ENCODE measurements at regions not wholly inside any gene's neighbourhood (a gene's known extent, or its start where the extent isn't known, plus 50 kb on each side); places are given as distances from the start of the nearest gene placed in this dataset.

DNA sequence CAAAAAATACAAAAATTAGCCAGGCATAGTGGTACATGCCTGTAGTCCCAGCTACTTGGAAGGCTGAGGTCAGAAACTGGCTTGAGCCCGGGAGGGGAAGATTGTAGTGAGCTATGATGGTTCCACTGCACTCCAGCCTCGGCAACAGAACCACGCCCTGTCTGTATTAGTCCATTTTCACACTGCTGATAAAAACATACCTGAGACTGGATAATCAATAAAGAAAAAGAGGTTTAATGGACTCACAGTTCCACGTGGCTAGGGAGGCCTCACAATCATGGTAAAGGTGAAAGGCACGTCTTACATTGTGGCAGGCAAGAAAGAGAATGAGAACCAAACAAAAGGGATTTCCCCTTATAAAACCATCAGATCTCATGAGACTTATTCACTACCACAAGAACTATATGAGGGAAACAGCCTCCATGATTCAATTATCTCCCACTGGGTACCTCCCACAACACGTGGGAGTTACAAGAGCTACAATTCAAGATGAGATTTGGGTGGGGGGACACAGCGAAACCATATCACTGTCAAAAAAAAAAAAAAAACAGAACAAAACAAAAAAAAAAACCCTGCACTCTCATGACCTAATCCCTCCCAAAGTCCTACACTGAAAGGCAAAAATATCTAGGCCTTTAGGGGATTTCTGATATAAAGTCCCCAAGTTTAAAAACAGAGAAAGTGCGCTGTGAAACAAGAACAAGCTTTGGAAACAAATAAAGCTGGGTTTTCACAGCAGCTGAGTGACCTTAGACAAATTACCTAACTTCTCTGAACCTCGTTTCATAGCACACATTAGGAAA lies 224.7 kb downstream of the IGSF11 start:
- no peak for DNase-seq (ENCODE audit: low read depth in 3 of 3)

DNA sequence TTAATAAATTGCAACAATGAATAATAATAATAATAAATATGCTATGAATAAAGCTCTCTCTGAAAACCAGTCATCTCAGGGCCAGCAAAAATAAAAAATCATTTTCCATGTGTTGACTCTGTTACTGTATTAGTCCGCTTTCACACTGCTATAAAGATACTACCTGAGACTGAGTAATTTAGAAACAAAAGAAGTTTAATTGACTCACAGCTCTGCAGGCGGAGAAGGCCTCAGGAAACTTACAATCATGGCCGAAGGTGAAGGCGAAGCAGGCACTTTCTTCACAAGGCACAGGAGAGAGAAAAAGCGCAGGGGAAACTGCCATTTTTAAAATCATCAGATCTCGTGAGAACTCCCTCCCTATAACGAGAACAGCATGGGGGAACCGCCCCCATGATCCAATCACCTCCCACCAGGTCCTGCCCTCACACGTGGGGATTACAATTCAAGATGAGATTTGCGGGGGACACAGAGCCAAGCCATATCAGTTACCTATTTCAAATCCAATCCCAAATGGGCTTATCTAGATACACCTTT lies 224.1 kb downstream of the IGSF11 start:
- DNase-seq (ENCODE audit: low read depth in 3 of 3) = no peak

- no peak for DNase-seq (ENCODE audit: low read depth in 3 of 3)
These were observed 223.4 kb downstream of the IGSF11 start for GRCh38 chr3:118811236-118811732.

GRCh38 chr3:118813472-118813871 lies 221.2 kb downstream of the IGSF11 start:
- DNase-seq (ENCODE audit: low read depth in 3 of 3) = no peak

DNA sequence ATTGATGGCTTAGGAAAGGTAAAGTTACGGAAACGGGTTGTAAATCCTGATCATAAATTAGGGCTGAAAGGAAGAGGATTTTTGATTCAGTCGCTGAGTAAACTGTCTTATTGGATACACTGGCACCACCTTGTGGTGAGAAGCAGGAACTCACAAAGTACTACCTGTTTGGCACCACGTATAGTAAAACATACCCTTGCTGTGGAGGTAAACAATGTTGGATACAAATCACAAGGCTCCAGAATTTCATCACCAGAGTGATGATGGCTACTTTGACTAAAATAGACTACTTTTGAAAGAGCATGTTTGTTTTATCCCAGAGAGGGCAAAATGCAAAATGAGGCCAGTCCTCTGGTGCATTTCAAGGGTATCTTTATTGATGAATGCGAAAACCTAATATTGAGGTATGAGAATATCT lies 216.9 kb downstream of the IGSF11 start:
- DNase-seq (ENCODE audit: low read depth in 3 of 3) = peak in 1 of 3 donors; percentile 8

GRCh38 chr3:118818386-118818785 lies 216.3 kb downstream of the IGSF11 start:
- DNase-seq (ENCODE audit: low read depth in 3 of 3) = no peak

- DNase-seq (ENCODE audit: low read depth in 3 of 3) = no peak
These were observed 211.0 kb downstream of the IGSF11 start for GRCh38 chr3:118823626-118824025.

GRCh38 chr3:118827446-118827845 lies 207.2 kb downstream of the IGSF11 start:
- no peak for DNase-seq (ENCODE audit: low read depth in 3 of 3)

DNA sequence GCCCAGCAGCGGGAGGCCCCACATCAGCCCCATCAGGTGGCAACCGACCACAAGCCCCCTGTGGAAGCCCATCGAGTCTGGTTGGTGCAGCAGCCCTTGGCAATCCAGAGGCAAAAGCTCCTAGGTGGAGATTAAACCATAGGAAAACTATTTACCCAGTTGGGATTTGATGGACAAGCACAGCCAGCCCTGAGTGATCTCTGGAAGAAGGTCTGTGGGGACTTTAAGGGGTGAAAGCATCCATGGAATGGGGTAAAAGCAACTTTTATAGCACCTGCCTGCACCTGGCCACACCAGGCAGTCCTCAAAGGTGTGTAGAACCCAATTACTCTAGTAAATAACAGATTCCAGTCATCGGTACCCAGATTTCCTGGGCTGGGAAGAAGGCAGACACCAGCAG lies 206.3 kb downstream of the IGSF11 start:
- no peak for DNase-seq (ENCODE audit: low read depth in 3 of 3)

DNA sequence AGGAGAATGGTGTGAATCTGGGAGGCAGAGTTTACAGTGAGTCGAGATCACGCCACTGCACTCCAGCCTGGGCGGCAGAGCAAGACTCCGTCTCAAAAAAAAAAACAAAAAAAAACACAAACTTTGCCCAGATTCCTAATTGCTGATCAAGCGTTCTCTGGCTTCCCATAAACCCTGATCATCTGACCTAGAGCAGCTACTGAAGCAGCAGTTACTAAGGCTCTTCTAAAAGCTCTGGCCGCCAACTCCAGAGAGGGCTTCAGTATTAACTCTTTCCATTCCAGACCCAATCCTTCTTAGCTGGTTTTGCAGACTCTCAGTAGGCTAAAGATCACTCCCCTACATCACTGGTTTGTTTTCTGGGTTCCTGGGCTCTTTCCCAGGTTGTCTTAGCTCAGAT lies 201.6 kb downstream of the IGSF11 start:
- no peak for DNase-seq (ENCODE audit: low read depth in 3 of 3)

- DNase-seq (ENCODE audit: low read depth in 3 of 3) = no peak
These were observed 195.8 kb downstream of the IGSF11 start for GRCh38 chr3:118838871-118839270.

DNA sequence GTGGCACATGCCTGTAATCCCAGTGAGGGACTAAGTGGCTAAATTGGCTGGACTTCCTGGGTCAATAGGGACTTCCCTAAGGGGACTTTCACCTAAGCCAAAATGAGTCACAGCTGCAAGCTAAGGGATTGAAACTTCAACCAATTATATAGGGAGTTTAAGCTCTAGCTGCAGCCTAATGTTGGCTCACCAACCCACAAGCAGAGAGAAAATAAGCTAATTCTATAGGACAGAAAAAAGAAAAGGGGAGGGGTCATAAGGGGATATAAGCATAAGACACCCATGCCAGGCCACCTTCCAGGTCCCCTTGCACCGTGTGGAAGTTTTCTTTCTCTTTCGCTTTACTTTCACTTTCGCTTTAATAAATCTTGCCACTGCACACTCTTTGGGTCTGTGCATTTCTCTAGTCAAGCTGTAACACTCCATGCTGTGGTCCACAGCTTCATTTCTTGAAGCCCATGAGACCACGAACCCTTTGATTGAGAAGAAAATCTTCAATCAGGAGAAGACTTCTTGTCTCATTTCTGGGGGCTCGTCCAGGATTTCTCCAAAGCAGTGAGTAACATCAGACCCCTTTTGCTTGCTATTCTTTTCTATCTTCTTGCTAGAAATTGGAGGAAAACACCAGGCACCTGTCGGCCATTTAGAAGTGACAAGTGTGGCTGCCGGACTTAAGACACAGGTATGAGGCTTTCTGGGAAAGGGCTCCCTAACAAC lies 192.3 kb downstream of the IGSF11 start:
- DNase-seq (ENCODE audit: low read depth in 3 of 3) = no peak

DNA sequence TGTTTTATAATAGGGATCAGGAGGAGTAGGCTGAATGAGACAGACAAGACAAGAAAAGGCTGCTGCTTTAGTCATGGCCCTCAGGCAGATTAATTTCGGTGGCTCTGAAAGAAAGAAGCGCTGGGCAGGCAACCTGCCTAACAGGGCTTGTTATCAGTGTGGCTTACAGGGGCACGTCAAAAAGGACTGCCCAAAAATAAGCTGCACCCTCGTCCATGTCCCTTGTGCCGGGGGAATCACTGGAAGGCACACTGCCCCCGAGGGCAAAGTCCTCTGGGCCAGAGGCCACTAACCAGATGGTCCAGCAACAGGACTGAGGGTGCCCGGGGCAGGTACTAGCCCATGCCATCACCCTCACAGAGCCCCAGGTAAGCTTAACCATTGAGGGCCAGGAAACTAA lies 188.5 kb downstream of the IGSF11 start:
- DNase-seq (ENCODE audit: low read depth in 3 of 3) = no peak
